MCF 10A (cell line): ENCODE measurements at regions not wholly inside any gene's neighbourhood (a gene's known extent, or its start where the extent isn't known, plus 50 kb on each side); places are given as distances from the start of the nearest gene placed in this dataset.

Source experiments
- BruUV-seq: library from RNA; stranded (reverse); fragments of 400-500 nt; replicated peaks from 2 replicates; lab custom pipeline; 2021; lab: Mats Ljungman, UMichigan
- CTCF ChIA-PET: fragments of 300-600 bp; sonication (Branson Sonifier 250); formaldehyde crosslinking; extraction: SDS; loops from one replicate; lab custom pipeline; 2021; ENCODE audit warnings: antibody characterized with exemption, inconsistent platforms; lab: Yijun Ruan, JAX
- POLR2A ChIA-PET: fragments of 300-600, 350-650 bp; sonication (Branson Sonifier 250); formaldehyde crosslinking; extraction: SDS; loops from one replicate; lab custom pipeline; 2020; ENCODE audit warnings: antibody characterized with exemption, inconsistent platforms; lab: Yijun Ruan, JAX
- DNase-seq: peaks from one replicate; pipeline ENCODE4 v3.0.0-alpha.2; 2018; ENCODE audit not compliant: unreplicated experiment
- H3K27ac Mint-ChIP-seq: one replicate; pipeline ENCODE4 v1.8.0; 2022; ENCODE audit warnings: mild to moderate bottlenecking, low read depth, mixed read lengths; ENCODE audit not compliant: unreplicated experiment
- H3K27me3 Mint-ChIP-seq: one replicate; pipeline ENCODE4 v1.8.0; 2022; ENCODE audit warnings: mixed read lengths; ENCODE audit not compliant: insufficient read depth, unreplicated experiment
- H3K36me3 Mint-ChIP-seq: one replicate; pipeline ENCODE4 v1.8.0; 2022; ENCODE audit warnings: mild to moderate bottlenecking, moderate library complexity, mixed read lengths; ENCODE audit not compliant: insufficient read depth, unreplicated experiment
- H3K4me1 Mint-ChIP-seq: one replicate; pipeline ENCODE4 v1.8.0; 2022; ENCODE audit warnings: mixed read lengths; ENCODE audit not compliant: insufficient read depth, unreplicated experiment
- H3K4me3 Mint-ChIP-seq: one replicate; pipeline ENCODE4 v1.8.0; 2022; ENCODE audit warnings: mild to moderate bottlenecking, moderate library complexity, mixed read lengths; ENCODE audit not compliant: unreplicated experiment
- H3K9me3 Mint-ChIP-seq: one replicate; pipeline ENCODE4 v1.8.0; 2022; ENCODE audit warnings: mixed read lengths; ENCODE audit not compliant: unreplicated experiment
- CTCF ChIP-seq: fragments of 200-600 bp; IDR thresholded peaks from one replicate; pipeline ENCODE4 v1.8.0; 2022; ENCODE audit warnings: antibody characterized with exemption, mild to moderate bottlenecking; ENCODE audit not compliant: unreplicated experiment
- intact Hi-C: fragments of 100-400 bp; cut with micrococcal nuclease; formaldehyde crosslinking; loops from 2 replicates; pipeline ENCODE4 v1.14.1; 2022

- H3K36me3 Mint-ChIP-seq: no peaks in the 10 kb centered on the region
- H3K27ac Mint-ChIP-seq: no peak overlapping the region
- ChIA-PET CTCF (no interaction called here), POLR2A (interaction anchor here (0.5 to 0.7 kb wide), 2 partner anchors 10 to 15 kb away, joined by 3 to 4 read pairs; no protein-coding TSS in a partner anchor)
- no peaks in the 10 kb centered on the region for H3K27me3 Mint-ChIP-seq
- BruUV-seq: no TSS peak
- DNase-seq: no peak
- H3K4me1 Mint-ChIP-seq: no peaks in the 10 kb centered on the region
- H3K9me3 Mint-ChIP-seq: no peaks in the 10 kb centered on the region
- intact Hi-C loops: no loop called here
- H3K4me3 Mint-ChIP-seq: no peak overlapping the region
- no peak for TF ChIP-seq CTCF
These were observed 100.0 kb upstream of the TAB2 start for GRCh38 chr6:149217466-149217888.

GRCh38 chr6:149218471-149218870 lies 99.0 kb upstream of the TAB2 start:
- no TSS peak for BruUV-seq
- H3K36me3 Mint-ChIP-seq: no peaks in the 10 kb centered on the region
- H3K27me3 Mint-ChIP-seq: no peaks in the 10 kb centered on the region
- TF ChIP-seq CTCF: no peak
- no peak overlapping the region for H3K4me3 Mint-ChIP-seq
- H3K9me3 Mint-ChIP-seq: no peaks in the 10 kb centered on the region
- POLR2A ChIA-PET: interaction anchor here (0.6 kb wide), 1 partner anchor 49 kb away, joined by 3 read pairs; no protein-coding TSS in a partner anchor
- CTCF ChIA-PET: no interaction called here
- DNase-seq: no peak
- intact Hi-C loops: no loop called here
- H3K27ac Mint-ChIP-seq: no peak overlapping the region
- no peaks in the 10 kb centered on the region for H3K4me1 Mint-ChIP-seq

GRCh38 chr6:149218915-149219314 lies 98.6 kb upstream of the TAB2 start:
- CTCF ChIA-PET: no interaction called here
- H3K4me3 Mint-ChIP-seq: no peak overlapping the region
- no peaks in the 10 kb centered on the region for H3K36me3 Mint-ChIP-seq
- H3K4me1 Mint-ChIP-seq: no peaks in the 10 kb centered on the region
- H3K27me3 Mint-ChIP-seq: no peaks in the 10 kb centered on the region
- H3K27ac Mint-ChIP-seq: no peak overlapping the region
- BruUV-seq: no TSS peak
- POLR2A ChIA-PET: no interaction called here
- no peaks in the 10 kb centered on the region for H3K9me3 Mint-ChIP-seq
- TF ChIP-seq CTCF: no peak
- no peak for DNase-seq
- intact Hi-C loops: no loop called here

- DNase-seq: no peak
- Mint-ChIP-seq H3K36me3 (no peaks in the 10 kb centered on the region), H3K9me3 (no peaks in the 10 kb centered on the region), H3K27ac (no peak overlapping the region), H3K4me1 (no peaks in the 10 kb centered on the region), H3K4me3 (no peak overlapping the region), H3K27me3 (no peaks in the 10 kb centered on the region)
- ChIA-PET POLR2A (interaction anchor here (1.2 kb wide), 1 partner anchor 29 kb away, joined by 3 read pairs; no protein-coding TSS in a partner anchor), CTCF (interaction anchor here (1.2 kb wide), 1 partner anchor 11 kb away, joined by 3 read pairs; no protein-coding TSS in a partner anchor)
- intact Hi-C loops: no loop called here
- BruUV-seq: no TSS peak
- no peak for TF ChIP-seq CTCF
These were observed 96.4 kb upstream of the TAB2 start for GRCh38 chr6:149220882-149221773.
